ENCODE measurements at regions not wholly inside any gene's neighbourhood (a gene's known extent, or its start where the extent isn't known, plus 50 kb on each side); places are given as distances from the start of the nearest gene placed in this dataset.
"Not testable (repeated sequence)": the region's sequence is repeated elsewhere in the genome, so short reads cannot be mapped to it uniquely, and the experiment has no call there.

DNA sequence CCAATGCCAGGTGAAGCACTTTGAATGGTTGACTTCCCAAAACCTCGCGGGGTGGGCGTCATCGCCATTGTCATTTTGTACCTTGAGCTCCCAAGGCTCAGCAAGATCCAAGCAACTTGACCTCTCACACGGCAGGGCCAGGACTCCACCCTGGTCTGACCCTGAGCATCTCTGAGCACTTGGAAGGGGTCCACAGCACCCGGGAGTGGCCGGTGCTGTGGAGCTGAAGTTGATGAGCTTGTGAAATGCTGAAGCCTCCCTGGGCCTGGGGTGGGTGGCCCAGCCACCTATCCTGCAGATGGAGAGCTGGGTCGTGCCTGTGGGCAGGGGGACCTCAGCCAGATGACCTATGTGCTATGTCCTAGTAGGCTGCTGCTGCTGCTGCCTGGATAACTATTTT lies 283.3 kb upstream of the FOXF1 start:
- no peak overlapping the region for H2AFZ ChIP-seq (ENCODE audit: low read length, unreplicated experiment)
- H3K27ac ChIP-seq (ENCODE audit: low read depth, low read length) = no peak overlapping the region
- H3K27me3 ChIP-seq (ENCODE audit: insufficient read depth, low read length) = peaks cover 15% of the 10 kb centered on the region; the same call in 1 of the 2 replicates
- H3K4me3 ChIP-seq (ENCODE audit: low read depth, low read length) = no peak overlapping the region
- H3K79me2 ChIP-seq (ENCODE audit: control insufficient read depth, insufficient read depth, low read length, unreplicated experiment) = no peaks in the 10 kb centered on the region
- H3K4me1 ChIP-seq (ENCODE audit: control insufficient read depth, insufficient read depth, low read length, unreplicated experiment) = peaks cover 5% of the 10 kb centered on the region
- no peaks in the 10 kb centered on the region for H3K36me3 ChIP-seq (ENCODE audit: insufficient read depth, low read length)

DNA sequence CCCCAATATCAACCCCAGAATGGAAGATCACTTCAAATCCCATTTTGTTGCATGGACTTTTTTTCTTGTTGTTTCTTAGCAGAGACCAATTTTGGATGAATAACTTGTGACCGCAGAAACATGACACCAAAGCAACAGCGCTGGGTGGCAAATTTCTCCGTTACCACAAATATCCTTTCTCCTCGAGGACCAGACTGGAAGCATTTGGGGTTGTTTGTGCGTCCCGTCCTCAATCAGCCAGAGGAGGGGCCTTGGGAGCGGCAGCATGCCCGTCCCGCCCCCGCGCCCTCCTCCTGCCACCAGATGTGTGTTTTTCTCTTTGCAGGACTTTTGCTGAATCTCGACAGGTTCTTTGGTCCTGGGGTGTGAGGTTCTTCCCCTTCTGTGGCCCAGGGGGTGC lies 282.5 kb upstream of the FOXF1 start:
- Histone ChIP-seq H3K4me1 (ENCODE audit: control insufficient read depth, insufficient read depth, low read length, unreplicated experiment) (peaks cover 5% of the 10 kb centered on the region), H2AFZ (ENCODE audit: low read length, unreplicated experiment) (no peak overlapping the region), H3K36me3 (ENCODE audit: insufficient read depth, low read length) (no peaks in the 10 kb centered on the region), H3K4me3 (ENCODE audit: low read depth, low read length) (no peak overlapping the region), H3K27me3 (ENCODE audit: insufficient read depth, low read length) (peaks cover 15% of the 10 kb centered on the region; the same call in 1 of the 2 replicates), H3K79me2 (ENCODE audit: control insufficient read depth, insufficient read depth, low read length, unreplicated experiment) (no peaks in the 10 kb centered on the region), H3K27ac (ENCODE audit: low read depth, low read length) (no peak overlapping the region)

- peaks cover 15% of the 10 kb centered on the region; the same call in 1 of the 2 replicates for H3K27me3 ChIP-seq (ENCODE audit: insufficient read depth, low read length)
- no peaks in the 10 kb centered on the region for H3K4me1 ChIP-seq (ENCODE audit: control insufficient read depth, insufficient read depth, low read length, unreplicated experiment)
- H3K79me2 ChIP-seq (ENCODE audit: control insufficient read depth, insufficient read depth, low read length, unreplicated experiment) = no peaks in the 10 kb centered on the region
- no peak overlapping the region for H3K4me3 ChIP-seq (ENCODE audit: low read depth, low read length)
- no peaks in the 10 kb centered on the region for H3K36me3 ChIP-seq (ENCODE audit: insufficient read depth, low read length)
- no peak overlapping the region for H3K27ac ChIP-seq (ENCODE audit: low read depth, low read length)
- H2AFZ ChIP-seq (ENCODE audit: low read length, unreplicated experiment) = no peak overlapping the region
Measured at GRCh38 chr16:86228713-86229112, 281.6 kb upstream of the FOXF1 start.

- Histone ChIP-seq H3K4me1 (ENCODE audit: control insufficient read depth, insufficient read depth, low read length, unreplicated experiment) (no peaks in the 10 kb centered on the region), H2AFZ (ENCODE audit: low read length, unreplicated experiment) (no peak overlapping the region), H3K27me3 (ENCODE audit: insufficient read depth, low read length) (peaks cover 15% of the 10 kb centered on the region; the same call in 1 of the 2 replicates), H3K4me3 (ENCODE audit: low read depth, low read length) (no peak overlapping the region), H3K27ac (ENCODE audit: low read depth, low read length) (no peak overlapping the region), H3K79me2 (ENCODE audit: control insufficient read depth, insufficient read depth, low read length, unreplicated experiment) (no peaks in the 10 kb centered on the region), H3K36me3 (ENCODE audit: insufficient read depth, low read length) (no peaks in the 10 kb centered on the region)
Measured at GRCh38 chr16:86229283-86229682, 281.0 kb upstream of the FOXF1 start.

DNA sequence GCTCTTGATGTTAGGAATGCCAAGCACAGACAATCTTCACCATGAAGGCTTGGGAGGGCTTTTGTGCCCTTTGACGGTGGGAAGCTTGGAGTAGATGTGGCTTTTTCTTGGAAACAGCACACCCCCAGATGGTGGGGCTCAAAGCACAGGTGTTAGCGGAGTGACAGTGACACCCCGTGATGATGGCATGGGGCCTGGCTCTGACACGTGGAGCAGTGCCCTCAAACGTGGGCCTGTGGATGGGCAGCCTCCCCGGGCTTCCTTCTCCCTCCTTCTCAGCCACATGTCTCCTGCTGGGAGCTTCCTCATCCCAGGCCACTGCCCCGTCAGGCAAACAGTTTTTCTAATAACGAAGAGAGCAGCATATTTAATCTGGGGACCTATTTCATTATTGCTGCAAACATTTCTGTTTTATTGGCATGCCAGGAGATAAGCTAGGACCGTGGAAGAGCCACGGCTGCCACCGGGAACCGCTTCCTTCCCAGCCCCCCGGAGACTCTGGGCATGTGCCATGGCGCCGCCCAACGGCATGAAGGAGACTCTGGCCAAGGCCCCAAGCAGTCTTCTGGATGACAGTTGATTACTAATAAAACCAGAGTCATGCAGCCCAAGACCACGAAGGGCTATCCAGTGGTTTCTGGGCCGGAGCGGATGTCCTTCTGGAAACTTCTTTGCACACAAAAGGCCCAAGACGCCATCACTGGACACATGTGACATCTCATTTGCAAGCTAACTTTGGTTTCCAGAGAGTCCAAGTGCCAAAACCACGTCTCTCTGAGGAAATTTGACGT lies 280.3 kb upstream of the FOXF1 start:
- Histone ChIP-seq H3K27me3 (ENCODE audit: insufficient read depth, low read length) (peaks cover 15% of the 10 kb centered on the region; the same call in 1 of the 2 replicates), H3K4me1 (ENCODE audit: control insufficient read depth, insufficient read depth, low read length, unreplicated experiment) (no peaks in the 10 kb centered on the region), H3K79me2 (ENCODE audit: control insufficient read depth, insufficient read depth, low read length, unreplicated experiment) (no peaks in the 10 kb centered on the region), H2AFZ (ENCODE audit: low read length, unreplicated experiment) (no peak overlapping the region), H3K27ac (ENCODE audit: low read depth, low read length) (no peak overlapping the region), H3K4me3 (ENCODE audit: low read depth, low read length) (no peak overlapping the region), H3K36me3 (ENCODE audit: insufficient read depth, low read length) (no peaks in the 10 kb centered on the region)

DNA sequence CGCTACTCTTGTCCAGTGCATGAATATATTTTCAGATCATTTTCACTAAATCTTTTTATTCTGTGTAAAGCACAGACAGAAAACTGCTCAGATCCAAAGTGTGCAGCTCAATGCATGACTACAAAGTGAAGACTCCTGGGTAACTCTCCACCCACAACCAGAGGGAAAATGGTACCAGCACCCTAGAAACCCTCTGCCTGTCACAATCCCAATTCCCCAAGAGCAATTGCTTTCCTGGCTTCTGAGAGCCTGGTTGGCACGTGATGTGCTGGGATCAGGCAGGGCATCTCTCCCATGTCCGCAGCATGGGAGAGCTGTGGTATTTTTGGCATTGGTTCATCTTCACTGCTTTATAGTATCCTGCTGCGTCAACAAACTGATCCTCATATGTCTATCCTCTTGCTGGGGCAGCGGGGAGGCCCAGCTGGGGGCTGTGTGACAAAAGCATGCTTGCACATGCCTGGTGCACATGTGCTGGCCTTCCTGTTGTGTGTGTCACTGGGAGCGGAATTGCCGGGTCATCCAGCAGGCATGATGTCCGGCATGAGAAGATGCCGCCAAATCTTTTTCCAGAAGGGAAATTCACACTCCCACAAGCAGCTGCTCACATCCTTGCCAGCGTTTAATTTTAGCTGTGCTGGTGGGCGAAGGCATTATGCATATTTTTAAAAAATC lies 278.9 kb upstream of the FOXF1 start:
- Histone ChIP-seq H3K27me3 (ENCODE audit: insufficient read depth, low read length) (peaks cover 15% of the 10 kb centered on the region; the same call in 1 of the 2 replicates), H2AFZ (ENCODE audit: low read length, unreplicated experiment) (no peak overlapping the region), H3K4me3 (ENCODE audit: low read depth, low read length) (no peak overlapping the region), H3K36me3 (ENCODE audit: insufficient read depth, low read length) (no peaks in the 10 kb centered on the region), H3K79me2 (ENCODE audit: control insufficient read depth, insufficient read depth, low read length, unreplicated experiment) (no peaks in the 10 kb centered on the region), H3K4me1 (ENCODE audit: control insufficient read depth, insufficient read depth, low read length, unreplicated experiment) (no peaks in the 10 kb centered on the region), H3K27ac (ENCODE audit: low read depth, low read length) (no peak overlapping the region)

DNA sequence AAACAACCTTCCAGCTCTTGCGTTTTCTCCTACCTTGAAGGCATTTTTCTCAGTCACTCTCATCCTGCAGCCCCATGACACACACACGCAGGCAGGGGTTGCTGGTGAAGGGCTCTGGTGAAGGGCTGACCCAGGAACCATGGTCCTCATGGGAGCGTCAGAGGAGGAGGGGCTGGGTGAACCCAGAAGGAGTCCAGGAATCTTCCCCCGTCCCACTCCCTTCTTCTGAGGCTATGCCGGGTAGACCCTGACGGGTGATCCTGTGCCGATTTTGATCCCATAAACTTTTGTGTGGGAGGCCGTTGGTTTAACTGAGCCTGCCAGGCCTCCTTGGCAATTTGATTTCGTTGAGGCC lies 278.4 kb upstream of the FOXF1 start:
- Histone ChIP-seq H3K27ac (ENCODE audit: low read depth, low read length) (no peak overlapping the region), H3K79me2 (ENCODE audit: control insufficient read depth, insufficient read depth, low read length, unreplicated experiment) (no peaks in the 10 kb centered on the region), H2AFZ (ENCODE audit: low read length, unreplicated experiment) (no peak overlapping the region), H3K27me3 (ENCODE audit: insufficient read depth, low read length) (peaks cover 15% of the 10 kb centered on the region; the same call in 1 of the 2 replicates), H3K4me1 (ENCODE audit: control insufficient read depth, insufficient read depth, low read length, unreplicated experiment) (no peaks in the 10 kb centered on the region), H3K36me3 (ENCODE audit: insufficient read depth, low read length) (no peaks in the 10 kb centered on the region), H3K4me3 (ENCODE audit: low read depth, low read length) (no peak overlapping the region)

GRCh38 chr16:86232496-86232895 lies 277.8 kb upstream of the FOXF1 start:
- H3K79me2 ChIP-seq (ENCODE audit: control insufficient read depth, insufficient read depth, low read length, unreplicated experiment) = no peaks in the 10 kb centered on the region
- H3K4me3 ChIP-seq (ENCODE audit: low read depth, low read length) = no peak overlapping the region
- H2AFZ ChIP-seq (ENCODE audit: low read length, unreplicated experiment) = no peak overlapping the region
- no peaks in the 10 kb centered on the region for H3K36me3 ChIP-seq (ENCODE audit: insufficient read depth, low read length)
- no peak overlapping the region for H3K27ac ChIP-seq (ENCODE audit: low read depth, low read length)
- H3K27me3 ChIP-seq (ENCODE audit: insufficient read depth, low read length) = peaks cover 14% of the 10 kb centered on the region; the same call in 1 of the 2 replicates
- H3K4me1 ChIP-seq (ENCODE audit: control insufficient read depth, insufficient read depth, low read length, unreplicated experiment) = no peaks in the 10 kb centered on the region

GRCh38 chr16:86233506-86233905 lies 276.8 kb upstream of the FOXF1 start:
- not testable (repeated sequence) for H3K27ac ChIP-seq (ENCODE audit: low read depth, low read length); H2AFZ ChIP-seq (ENCODE audit: low read length, unreplicated experiment); H3K27me3 ChIP-seq (ENCODE audit: insufficient read depth, low read length); H3K36me3 ChIP-seq (ENCODE audit: insufficient read depth, low read length); H3K4me1 ChIP-seq (ENCODE audit: control insufficient read depth, insufficient read depth, low read length, unreplicated experiment); H3K79me2 ChIP-seq (ENCODE audit: control insufficient read depth, insufficient read depth, low read length, unreplicated experiment); H3K4me3 ChIP-seq (ENCODE audit: low read depth, low read length)

- no peak overlapping the region for H2AFZ ChIP-seq (ENCODE audit: low read length, unreplicated experiment)
- no peak overlapping the region for H3K4me3 ChIP-seq (ENCODE audit: low read depth, low read length)
- H3K27me3 ChIP-seq (ENCODE audit: insufficient read depth, low read length) = peaks cover 36% of the 10 kb centered on the region
- no peaks in the 10 kb centered on the region for H3K79me2 ChIP-seq (ENCODE audit: control insufficient read depth, insufficient read depth, low read length, unreplicated experiment)
- H3K36me3 ChIP-seq (ENCODE audit: insufficient read depth, low read length) = no peaks in the 10 kb centered on the region
- H3K4me1 ChIP-seq (ENCODE audit: control insufficient read depth, insufficient read depth, low read length, unreplicated experiment) = no peaks in the 10 kb centered on the region
- H3K27ac ChIP-seq (ENCODE audit: low read depth, low read length) = no peak overlapping the region
Measured at GRCh38 chr16:86239381-86239780, 270.9 kb upstream of the FOXF1 start.
